ENCODE measurements at regions not wholly inside any gene's neighbourhood (a gene's known extent, or its start where the extent isn't known, plus 50 kb on each side); places are given as distances from the start of the nearest gene placed in this dataset.

- TF ChIP-seq POLR2A (IDR thresholded peaks at IDR 0.05), result no peak
- no peak for TF ChIP-seq CTCF (IDR thresholded peaks at IDR 0.05)
Observed at GRCh38 chr10:36119455-36119854, 477.4 kb upstream of the FZD8 start.
